ENCODE measurements at regions not wholly inside any gene's neighbourhood (a gene's known extent, or its start where the extent isn't known, plus 50 kb on each side); places are given as distances from the start of the nearest gene placed in this dataset.

GRCh38 chr1:187044411-187044810 lies 215.7 kb downstream of the PLA2G4A start:
- H3K9ac ChIP-seq (ENCODE audit: low read length), result no peak overlapping the region
- no peaks in the 10 kb centered on the region for H3K9me2 ChIP-seq (ENCODE audit: low read depth, low read length)
- no peaks in the 10 kb centered on the region for H3K27me3 ChIP-seq (ENCODE audit: insufficient read depth, low read length)
- no peaks in the 10 kb centered on the region for H3K9me3 ChIP-seq (ENCODE audit: low read length)
- no peaks in the 10 kb centered on the region for H3K36me3 ChIP-seq (ENCODE audit: insufficient read depth, low read length)
- no peaks in the 10 kb centered on the region for H3K79me2 ChIP-seq (ENCODE audit: insufficient read depth, low read length)
- no peak overlapping the region for H2AFZ ChIP-seq (ENCODE audit: low read length)
- H3K4me1 ChIP-seq (ENCODE audit: insufficient read depth, low read length, severe bottlenecking), result no peaks in the 10 kb centered on the region
- H3K27ac ChIP-seq (ENCODE audit: low read depth, low read length, poor library complexity, severe bottlenecking), result no peak overlapping the region
- TF ChIP-seq CTCF (IDR thresholded peaks at IDR 0.05; ENCODE audit: low read length) (no peak), EZH2 (IDR thresholded peaks at IDR 0.05; ENCODE audit: borderline replicate concordance, low read length) (no peak)
- no peak overlapping the region for H3K4me2 ChIP-seq (ENCODE audit: low read length)
- H3F3A ChIP-seq (ENCODE audit: insufficient read depth, low read length), result no peaks in the 10 kb centered on the region
- H4K20me1 ChIP-seq (ENCODE audit: insufficient read depth, low read length), result no peaks in the 10 kb centered on the region
- H3K4me3 ChIP-seq (ENCODE audit: low read depth, low read length, poor library complexity, severe bottlenecking), result no peak overlapping the region

GRCh38 chr1:187045371-187045770 lies 216.6 kb downstream of the PLA2G4A start:
- Histone ChIP-seq H3K4me3 (ENCODE audit: low read depth, low read length, poor library complexity, severe bottlenecking) (no peak overlapping the region), H3F3A (ENCODE audit: insufficient read depth, low read length) (no peaks in the 10 kb centered on the region), H3K9me2 (ENCODE audit: low read depth, low read length) (no peaks in the 10 kb centered on the region), H3K4me1 (ENCODE audit: insufficient read depth, low read length, severe bottlenecking) (no peaks in the 10 kb centered on the region), H3K9ac (ENCODE audit: low read length) (no peak overlapping the region), H4K20me1 (ENCODE audit: insufficient read depth, low read length) (no peaks in the 10 kb centered on the region), H3K79me2 (ENCODE audit: insufficient read depth, low read length) (no peaks in the 10 kb centered on the region), H3K4me2 (ENCODE audit: low read length) (no peak overlapping the region), H3K9me3 (ENCODE audit: low read length) (no peaks in the 10 kb centered on the region), H3K27ac (ENCODE audit: low read depth, low read length, poor library complexity, severe bottlenecking) (no peak overlapping the region), H2AFZ (ENCODE audit: low read length) (no peak overlapping the region), H3K27me3 (ENCODE audit: insufficient read depth, low read length) (no peaks in the 10 kb centered on the region), H3K36me3 (ENCODE audit: insufficient read depth, low read length) (no peaks in the 10 kb centered on the region)
- no peak for TF ChIP-seq EZH2 (IDR thresholded peaks at IDR 0.05; ENCODE audit: borderline replicate concordance, low read length)
- no peak for TF ChIP-seq CTCF (IDR thresholded peaks at IDR 0.05; ENCODE audit: low read length)

GRCh38 chr1:187046293-187046692 lies 217.5 kb downstream of the PLA2G4A start:
- H2AFZ ChIP-seq (ENCODE audit: low read length), result no peak overlapping the region
- no peak overlapping the region for H3K9ac ChIP-seq (ENCODE audit: low read length)
- no peaks in the 10 kb centered on the region for H3K36me3 ChIP-seq (ENCODE audit: insufficient read depth, low read length)
- no peak overlapping the region for H3K4me2 ChIP-seq (ENCODE audit: low read length)
- no peaks in the 10 kb centered on the region for H3K9me3 ChIP-seq (ENCODE audit: low read length)
- no peaks in the 10 kb centered on the region for H3F3A ChIP-seq (ENCODE audit: insufficient read depth, low read length)
- H3K9me2 ChIP-seq (ENCODE audit: low read depth, low read length), result no peaks in the 10 kb centered on the region
- H4K20me1 ChIP-seq (ENCODE audit: insufficient read depth, low read length), result no peaks in the 10 kb centered on the region
- TF ChIP-seq CTCF (IDR thresholded peaks at IDR 0.05; ENCODE audit: low read length), result no peak
- no peak for TF ChIP-seq EZH2 (IDR thresholded peaks at IDR 0.05; ENCODE audit: borderline replicate concordance, low read length)
- no peaks in the 10 kb centered on the region for H3K79me2 ChIP-seq (ENCODE audit: insufficient read depth, low read length)
- no peak overlapping the region for H3K27ac ChIP-seq (ENCODE audit: low read depth, low read length, poor library complexity, severe bottlenecking)
- no peaks in the 10 kb centered on the region for H3K4me1 ChIP-seq (ENCODE audit: insufficient read depth, low read length, severe bottlenecking)
- H3K4me3 ChIP-seq (ENCODE audit: low read depth, low read length, poor library complexity, severe bottlenecking), result no peak overlapping the region
- no peaks in the 10 kb centered on the region for H3K27me3 ChIP-seq (ENCODE audit: insufficient read depth, low read length)
